AG09319 (cell line): ENCODE measurements at regions not wholly inside any gene's neighbourhood (a gene's known extent, or its start where the extent isn't known, plus 50 kb on each side); places are given as distances from the start of the nearest gene placed in this dataset.

Source experiments
- DNase-seq: peaks from one replicate; pipeline ENCODE4 v3.0.0-alpha.2; 2010; ENCODE audit warnings: low read depth; ENCODE audit errors: extremely low read depth
- TF ChIP-seq, protein P1 (sequence below): IDR thresholded peaks from 2 replicates; pipeline ENCODE4 v1.5.1; 2011; ENCODE audit warnings: low read depth, mild to moderate bottlenecking, inconsistent platforms, low read length, moderate library complexity

DNA sequence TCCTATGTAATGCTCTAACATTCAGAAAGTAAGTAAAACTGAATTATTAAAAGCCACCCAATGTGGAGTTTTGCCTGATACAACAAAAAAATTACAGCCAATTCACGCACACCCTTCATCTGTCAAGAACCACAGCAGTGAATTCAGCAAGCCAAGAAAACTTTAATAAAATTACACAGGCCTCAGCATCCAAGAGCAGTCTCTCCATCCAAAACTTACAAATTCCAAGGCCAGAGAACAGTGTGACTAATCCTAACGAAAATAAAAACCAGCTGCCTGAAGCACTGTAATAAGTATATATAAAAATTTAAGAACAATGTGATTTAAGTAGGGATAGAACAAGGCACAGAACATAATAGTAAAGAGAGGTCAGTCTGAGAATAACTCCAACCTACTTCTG lies 54.2 kb downstream of the SIX6 start:
- TF ChIP-seq, protein P1, sequence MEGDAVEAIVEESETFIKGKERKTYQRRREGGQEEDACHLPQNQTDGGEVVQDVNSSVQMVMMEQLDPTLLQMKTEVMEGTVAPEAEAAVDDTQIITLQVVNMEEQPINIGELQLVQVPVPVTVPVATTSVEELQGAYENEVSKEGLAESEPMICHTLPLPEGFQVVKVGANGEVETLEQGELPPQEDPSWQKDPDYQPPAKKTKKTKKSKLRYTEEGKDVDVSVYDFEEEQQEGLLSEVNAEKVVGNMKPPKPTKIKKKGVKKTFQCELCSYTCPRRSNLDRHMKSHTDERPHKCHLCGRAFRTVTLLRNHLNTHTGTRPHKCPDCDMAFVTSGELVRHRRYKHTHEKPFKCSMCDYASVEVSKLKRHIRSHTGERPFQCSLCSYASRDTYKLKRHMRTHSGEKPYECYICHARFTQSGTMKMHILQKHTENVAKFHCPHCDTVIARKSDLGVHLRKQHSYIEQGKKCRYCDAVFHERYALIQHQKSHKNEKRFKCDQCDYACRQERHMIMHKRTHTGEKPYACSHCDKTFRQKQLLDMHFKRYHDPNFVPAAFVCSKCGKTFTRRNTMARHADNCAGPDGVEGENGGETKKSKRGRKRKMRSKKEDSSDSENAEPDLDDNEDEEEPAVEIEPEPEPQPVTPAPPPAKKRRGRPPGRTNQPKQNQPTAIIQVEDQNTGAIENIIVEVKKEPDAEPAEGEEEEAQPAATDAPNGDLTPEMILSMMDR, result no peak
- DNase-seq, result peak; percentile 61

DNA sequence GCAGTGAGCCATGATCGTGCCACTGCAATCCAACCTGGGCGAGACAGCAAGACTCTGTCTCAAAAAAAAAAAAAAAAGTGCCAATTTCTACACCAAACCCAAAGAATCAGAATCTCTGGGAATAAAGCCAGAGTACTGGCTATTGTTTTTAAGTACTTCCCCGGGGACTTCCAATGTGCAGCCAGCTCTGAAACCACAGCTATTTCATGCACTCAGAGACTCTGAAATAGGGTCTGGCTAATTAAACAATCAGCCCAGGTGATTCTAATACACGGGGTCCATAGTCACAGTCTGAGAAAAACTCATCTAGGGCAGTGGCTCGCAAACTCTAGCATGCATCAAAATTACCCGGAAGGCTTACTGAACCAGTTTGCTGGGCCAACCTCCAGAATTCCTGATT lies 56.3 kb downstream of the SIX6 start:
- TF ChIP-seq, protein P1, result no peak
- peak; percentile 58 for DNase-seq

DNA sequence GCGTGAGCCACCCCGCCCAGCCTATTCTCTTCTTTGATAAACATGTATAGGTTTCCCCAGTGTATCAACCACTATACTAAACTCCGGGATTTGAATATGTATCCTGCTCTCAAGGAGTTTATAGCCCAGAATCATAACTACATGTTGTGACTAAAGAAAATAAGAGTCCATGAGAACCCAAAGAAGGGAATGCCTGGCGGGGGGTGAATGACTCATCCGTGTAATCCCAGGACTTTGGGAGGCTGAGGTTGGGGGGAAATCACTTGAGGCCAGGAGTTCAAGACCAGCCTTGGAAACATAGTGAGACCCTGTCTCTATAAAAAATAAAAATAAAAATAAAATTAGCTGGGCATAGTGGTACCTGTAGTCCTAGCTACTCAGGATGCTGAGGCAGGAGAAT lies 57.2 kb downstream of the SIX6 start:
- no peak for DNase-seq
- TF ChIP-seq, protein P1, result no peak

DNA sequence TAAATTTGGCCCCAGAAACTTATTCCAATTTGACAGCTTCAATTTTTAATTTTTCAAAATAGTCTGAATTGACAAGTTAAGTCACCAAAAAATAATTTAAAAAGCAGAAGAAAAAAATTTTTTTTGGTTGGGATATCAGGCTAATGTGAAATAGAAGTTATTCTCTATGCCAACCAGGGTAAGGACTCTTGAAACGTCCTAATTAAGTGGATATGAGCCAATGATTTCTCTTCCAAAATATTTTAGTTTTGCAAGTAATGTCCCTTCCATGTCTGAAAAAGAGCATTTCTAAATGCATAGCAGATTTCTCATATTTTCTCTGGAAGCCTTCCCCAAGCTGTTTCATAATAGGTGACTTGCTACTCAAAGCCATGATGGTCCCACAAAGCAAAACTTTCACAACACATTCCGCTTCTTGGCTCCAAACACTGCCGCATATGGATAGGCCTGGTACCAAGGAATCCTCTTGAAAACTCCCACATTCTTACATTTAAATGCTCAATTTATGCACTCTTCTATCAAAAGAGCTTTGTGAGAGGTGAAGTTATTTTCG lies 65.1 kb downstream of the SIX6 start:
- DNase-seq, result peak; percentile 82
- TF ChIP-seq, protein P1, result no peak

DNA sequence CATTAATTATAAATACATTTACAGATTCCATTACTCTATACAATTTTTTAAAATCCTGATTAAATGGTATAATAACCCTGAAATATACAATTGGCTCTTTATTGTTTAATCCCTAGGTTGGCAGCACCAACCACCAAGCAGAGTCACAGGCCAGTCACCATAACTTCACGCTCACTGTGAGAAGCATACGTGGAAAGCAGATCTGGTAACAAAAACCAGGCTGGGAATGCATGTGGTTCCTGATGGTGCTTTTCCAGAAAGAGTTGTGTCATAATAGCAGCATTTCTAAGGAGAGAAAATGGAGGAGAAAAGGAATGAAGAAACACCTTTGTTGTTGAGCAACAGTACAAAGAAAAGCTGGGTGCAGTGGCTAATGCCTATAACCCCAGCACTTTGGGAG lies 66.1 kb downstream of the SIX6 start:
- TF ChIP-seq, protein P1, result no peak
- DNase-seq, result no peak

DNA sequence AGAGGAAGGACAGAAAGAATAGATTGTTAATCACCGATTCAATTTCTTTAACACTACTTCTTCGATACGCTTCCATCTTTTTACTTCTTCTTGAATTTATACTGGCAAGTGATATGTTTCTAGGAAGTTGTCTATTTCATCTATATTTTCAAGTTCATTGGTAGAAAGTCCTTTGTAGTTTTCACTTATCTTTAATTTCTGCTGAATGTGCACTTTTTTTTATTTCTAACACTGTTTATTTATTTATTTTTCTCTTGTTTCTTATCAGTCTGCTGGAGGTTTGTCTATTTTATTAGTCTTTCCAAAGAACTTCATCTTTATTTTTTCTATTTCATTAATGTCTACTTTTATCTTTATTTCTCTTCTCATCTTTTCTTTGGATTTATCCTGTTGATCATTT lies 63.6 kb downstream of the SIX1 start:
- TF ChIP-seq, protein P1, result no peak
- no peak for DNase-seq

DNA sequence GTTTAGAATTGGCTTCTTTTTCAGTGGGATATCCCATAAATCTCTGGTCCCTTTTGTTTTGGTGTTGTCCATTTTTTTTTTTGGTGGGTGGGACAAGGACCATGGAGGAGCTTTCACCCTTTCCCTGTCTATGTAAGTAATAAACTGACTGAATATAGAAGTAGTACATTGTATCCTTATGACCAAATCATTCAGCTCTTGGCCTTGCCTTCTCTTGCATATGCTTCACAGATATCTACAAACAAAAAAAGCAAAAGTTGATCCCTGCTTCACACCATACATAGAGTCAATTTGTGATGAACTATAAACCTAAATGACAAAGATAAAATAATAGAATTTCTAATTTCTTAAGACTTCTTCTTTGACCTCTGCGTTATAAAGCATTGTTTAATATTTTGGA lies 59.8 kb downstream of the SIX1 start:
- DNase-seq, result no peak
- TF ChIP-seq, protein P1, result no peak
